Left ventricle myocardium inferior (tissue), 1 donor: ENCODE measurements at regions not wholly inside any gene's neighbourhood (a gene's known extent, or its start where the extent isn't known, plus 50 kb on each side); places are given as distances from the start of the nearest gene placed in this dataset.

ENCODE experiments used
- DNase-seq: peaks from one replicate; pipeline ENCODE4 v3.0.0-alpha.2; 2020
- H3K27ac ChIP-seq: fragments of 200-600 bp; replicated peaks from 2 replicates; pipeline ENCODE4 v1.8.0; 2021
- H3K27me3 ChIP-seq: fragments of 200-600 bp; 2 replicates; pipeline ENCODE4 v1.8.0; 2021; ENCODE audit warnings: low read depth
- H3K36me3 ChIP-seq: fragments of 200-600 bp; 2 replicates; pipeline ENCODE4 v1.8.0; 2021
- H3K4me1 ChIP-seq: fragments of 200-600 bp; 2 replicates; pipeline ENCODE4 v1.8.0; 2021
- H3K4me3 ChIP-seq: fragments of 200-600 bp; 2 replicates; pipeline ENCODE4 v1.8.0; 2021; ENCODE audit warnings: mild to moderate bottlenecking, moderate library complexity
- H3K9me3 ChIP-seq: fragments of 200-600 bp; replicated peaks from 2 replicates; pipeline ENCODE4 v1.8.0; 2021
- intact Hi-C: fragments of 100-400 bp; cut with micrococcal nuclease; formaldehyde crosslinking; loops from one replicate; pipeline ENCODE4 v1.11.0; 2022
- TF ChIP-seq, protein P1 (sequence below): fragments of 200-600 bp; IDR thresholded peaks from 2 replicates; pipeline ENCODE4 v1.8.0; 2021; ENCODE audit warnings: antibody characterized with exemption, mild to moderate bottlenecking, borderline replicate concordance
- donor health status: DM: no; HTN: yes; CAD: no; lungs with severe emphysema.

DNA sequence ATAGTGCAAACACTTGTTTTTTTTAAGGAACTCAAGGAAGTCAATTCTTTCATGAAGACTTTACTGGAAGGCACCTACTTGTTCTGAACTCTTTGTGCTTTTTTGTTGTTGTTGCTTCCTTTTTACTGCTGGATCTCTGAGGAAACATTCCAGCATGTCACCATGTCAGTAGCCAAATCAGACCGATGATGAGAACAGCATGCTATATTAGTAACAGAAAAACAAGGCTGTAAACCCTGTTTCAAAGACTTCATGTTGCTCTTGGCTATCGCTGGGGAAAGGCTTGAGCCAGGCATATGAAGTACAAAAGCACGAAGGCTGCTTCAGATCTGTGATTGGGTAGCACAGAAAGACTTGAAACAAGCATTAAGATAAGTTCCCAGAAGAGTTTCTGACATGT lies 125.6 kb upstream of the SLC5A12 start:
- Histone ChIP-seq H3K4me3 (no peak overlapping the region), H3K27ac (peak overlapping the region; percentile 77), H3K27me3 (no peaks in the 10 kb centered on the region), H3K9me3 (no peaks in the 10 kb centered on the region), H3K36me3 (no peaks in the 10 kb centered on the region), H3K4me1 (no peaks in the 10 kb centered on the region)
- intact Hi-C loops, result no loop called here
- DNase-seq, result no peak
- TF ChIP-seq, protein P1, sequence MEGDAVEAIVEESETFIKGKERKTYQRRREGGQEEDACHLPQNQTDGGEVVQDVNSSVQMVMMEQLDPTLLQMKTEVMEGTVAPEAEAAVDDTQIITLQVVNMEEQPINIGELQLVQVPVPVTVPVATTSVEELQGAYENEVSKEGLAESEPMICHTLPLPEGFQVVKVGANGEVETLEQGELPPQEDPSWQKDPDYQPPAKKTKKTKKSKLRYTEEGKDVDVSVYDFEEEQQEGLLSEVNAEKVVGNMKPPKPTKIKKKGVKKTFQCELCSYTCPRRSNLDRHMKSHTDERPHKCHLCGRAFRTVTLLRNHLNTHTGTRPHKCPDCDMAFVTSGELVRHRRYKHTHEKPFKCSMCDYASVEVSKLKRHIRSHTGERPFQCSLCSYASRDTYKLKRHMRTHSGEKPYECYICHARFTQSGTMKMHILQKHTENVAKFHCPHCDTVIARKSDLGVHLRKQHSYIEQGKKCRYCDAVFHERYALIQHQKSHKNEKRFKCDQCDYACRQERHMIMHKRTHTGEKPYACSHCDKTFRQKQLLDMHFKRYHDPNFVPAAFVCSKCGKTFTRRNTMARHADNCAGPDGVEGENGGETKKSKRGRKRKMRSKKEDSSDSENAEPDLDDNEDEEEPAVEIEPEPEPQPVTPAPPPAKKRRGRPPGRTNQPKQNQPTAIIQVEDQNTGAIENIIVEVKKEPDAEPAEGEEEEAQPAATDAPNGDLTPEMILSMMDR, result no peak

DNA sequence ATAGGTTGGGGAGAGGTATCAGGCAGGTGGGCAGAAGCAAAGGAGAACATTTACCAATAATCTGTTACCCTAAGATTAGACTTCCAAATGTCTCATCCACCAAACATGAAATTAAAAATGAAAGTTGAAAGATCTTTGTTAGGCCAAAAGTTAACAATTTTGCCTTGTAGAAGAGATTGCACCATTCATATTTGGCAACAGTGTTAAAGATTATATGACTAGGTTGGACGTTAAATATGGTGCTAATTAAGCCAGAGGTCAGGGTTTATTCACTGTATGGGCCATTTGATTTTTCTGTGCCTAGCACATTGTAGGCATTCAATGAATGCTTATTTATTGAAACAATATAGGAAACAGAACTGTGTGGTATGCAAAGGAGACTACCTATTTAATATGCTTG lies 126.1 kb upstream of the SLC5A12 start:
- intact Hi-C loops, result no loop called here
- Histone ChIP-seq H3K4me3 (no peak overlapping the region), H3K27me3 (no peaks in the 10 kb centered on the region), H3K27ac (peak overlapping the region; percentile 77), H3K4me1 (no peaks in the 10 kb centered on the region), H3K36me3 (no peaks in the 10 kb centered on the region), H3K9me3 (no peaks in the 10 kb centered on the region)
- no peak for DNase-seq
- TF ChIP-seq, protein P1, result no peak

DNA sequence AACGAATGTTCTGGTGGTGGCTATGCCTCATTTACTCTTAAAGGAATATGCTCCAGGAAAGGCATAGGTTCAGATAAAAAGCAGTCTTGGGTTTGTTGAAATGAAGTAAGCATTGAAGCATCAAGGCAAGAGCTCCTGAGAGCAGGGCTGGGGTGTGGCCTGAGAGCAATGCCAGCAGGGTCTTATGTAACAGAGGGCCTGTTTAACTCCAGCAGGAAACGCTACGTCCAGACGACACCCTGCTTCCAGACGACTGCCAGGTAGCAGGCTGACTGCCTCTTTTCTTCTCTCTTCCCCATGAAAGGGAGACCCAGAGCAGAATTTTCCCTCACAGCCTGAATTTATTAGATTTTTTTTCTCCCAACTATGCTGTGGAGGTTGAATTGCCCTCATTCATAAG lies 127.2 kb upstream of the SLC5A12 start:
- peak overlapping the region; percentile 77 for H3K27ac ChIP-seq
- TF ChIP-seq, protein P1, result no peak
- no peaks in the 10 kb centered on the region for H3K4me1 ChIP-seq
- H3K36me3 ChIP-seq, result no peaks in the 10 kb centered on the region
- H3K9me3 ChIP-seq, result no peaks in the 10 kb centered on the region
- DNase-seq, result peak; percentile 63
- H3K27me3 ChIP-seq, result no peaks in the 10 kb centered on the region
- intact Hi-C loops, result no loop called here
- H3K4me3 ChIP-seq, result no peak overlapping the region

DNA sequence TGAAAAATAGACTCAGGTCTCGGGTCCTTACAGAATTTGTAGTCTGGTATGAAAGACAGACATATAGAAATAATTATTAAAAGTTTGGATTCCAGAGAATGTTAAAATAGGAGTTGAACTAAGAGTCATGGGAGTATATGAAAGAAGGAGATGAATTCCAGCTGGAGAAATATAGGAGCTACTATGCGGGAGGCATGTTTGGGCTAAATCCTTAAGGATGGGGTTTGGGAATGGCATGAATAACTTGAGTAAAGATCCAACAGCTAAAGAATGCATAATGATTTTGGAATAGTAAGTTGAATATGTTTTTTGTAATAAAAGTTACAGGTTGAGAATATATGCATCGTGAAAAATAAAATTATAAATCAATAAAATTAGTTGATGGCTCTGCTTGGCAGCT lies 129.4 kb upstream of the SLC5A12 start:
- intact Hi-C loops, result no loop called here
- Histone ChIP-seq H3K4me3 (no peak overlapping the region), H3K4me1 (no peaks in the 10 kb centered on the region), H3K27ac (no peak overlapping the region), H3K9me3 (no peaks in the 10 kb centered on the region), H3K36me3 (no peaks in the 10 kb centered on the region), H3K27me3 (no peaks in the 10 kb centered on the region)
- TF ChIP-seq, protein P1, result no peak
- DNase-seq, result no peak

DNA sequence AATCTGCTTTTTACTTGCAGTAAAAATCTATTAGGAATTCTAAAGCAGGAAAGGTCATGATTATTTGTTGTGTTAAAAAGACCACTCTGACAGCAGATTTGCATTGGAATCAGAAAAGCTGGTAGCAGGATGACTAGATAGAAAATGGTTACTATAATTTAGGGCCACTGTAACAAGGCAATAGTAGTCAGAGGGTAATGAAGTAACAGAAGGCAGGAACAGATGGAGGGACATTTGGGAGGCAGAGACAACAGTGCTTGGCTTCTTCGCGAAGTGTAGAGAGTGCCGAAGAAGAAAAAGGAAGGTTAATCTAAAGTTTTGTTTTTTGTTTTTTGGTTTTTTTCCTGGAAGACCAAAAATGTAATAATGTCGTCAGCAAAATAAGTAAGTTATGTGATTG lies 129.8 kb upstream of the SLC5A12 start:
- Histone ChIP-seq H3K27ac (no peak overlapping the region), H3K9me3 (no peaks in the 10 kb centered on the region), H3K4me3 (no peak overlapping the region), H3K36me3 (no peaks in the 10 kb centered on the region), H3K27me3 (no peaks in the 10 kb centered on the region), H3K4me1 (no peaks in the 10 kb centered on the region)
- TF ChIP-seq, protein P1, result no peak
- no peak for DNase-seq
- intact Hi-C loops, result no loop called here

DNA sequence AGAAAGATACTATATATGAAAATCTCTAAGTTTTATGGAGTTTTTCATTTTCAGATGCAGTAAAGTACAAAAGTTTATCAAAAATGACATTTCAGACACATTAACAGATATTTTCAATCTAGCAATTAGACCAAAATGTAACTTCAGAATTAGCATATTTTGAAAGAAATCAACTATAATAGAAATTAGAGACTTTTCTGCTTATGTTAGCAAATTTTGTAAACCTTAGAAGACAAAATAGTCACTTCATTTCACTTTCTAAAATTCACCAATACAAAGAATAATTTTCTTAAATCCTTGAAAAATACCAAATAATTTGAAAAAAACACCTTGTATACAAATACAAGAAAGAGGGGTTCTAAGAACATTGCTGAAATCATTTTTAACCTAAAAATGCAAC lies 135.8 kb upstream of the FIBIN start:
- no peak overlapping the region for H3K27ac ChIP-seq
- TF ChIP-seq, protein P1, result no peak
- H3K4me3 ChIP-seq, result no peak overlapping the region
- no peaks in the 10 kb centered on the region for H3K36me3 ChIP-seq
- H3K9me3 ChIP-seq, result no peaks in the 10 kb centered on the region
- intact Hi-C loops, result no loop called here
- DNase-seq, result no peak
- no peaks in the 10 kb centered on the region for H3K4me1 ChIP-seq
- no peaks in the 10 kb centered on the region for H3K27me3 ChIP-seq
